ENCODE measurements at regions not wholly inside any gene's neighbourhood (a gene's known extent, or its start where the extent isn't known, plus 50 kb on each side); places are given as distances from the start of the nearest gene placed in this dataset.

GRCh38 chr11:71165771-71166170 is 86.6 kb downstream of the SHANK2 start:
- TF ChIP-seq POLR2AphosphoS5 (IDR thresholded peaks at IDR 0.05) = no peak
- TF ChIP-seq EP300 (IDR thresholded peaks at IDR 0.05; ENCODE audit: low read depth) = no peak
- no peak for TF ChIP-seq POLR2A (IDR thresholded peaks at IDR 0.05)
- no peak for TF ChIP-seq CTCF (IDR thresholded peaks at IDR 0.05)
- Histone ChIP-seq H3K4me1 (no peaks in the 10 kb centered on the region), H3K27me3 (no peaks in the 10 kb centered on the region), H3K27ac (no peak overlapping the region), H3K9me3 (no peaks in the 10 kb centered on the region), H3K36me3 (no peaks in the 10 kb centered on the region), H3K4me3 (no peak overlapping the region)
- 93% methylated on average over 12 of the region's 12 CpGs; no CpG with 5 or more reads in 1 of the 2 donors for WGBS, 2 donors (ENCODE audit: low coverage in 1 of 2)
- in situ Hi-C loops (cut with MboI; ENCODE audit: low pct_ligation_motif_present in 1 of 4, low pct_unique_long_range_greater_than_20kb in 1 of 4, low sequenced_read_pairs in 3 of 4) (no loop called here), intact Hi-C loops (cut with DNase I; ENCODE audit: low total_unique reads) (no loop called here)
- DNase-seq = no peak

- WGBS, 2 donors (ENCODE audit: low coverage in 1 of 2) = 87% methylated on average over 7 of the region's 7 CpGs; no CpG with 5 or more reads in 1 of the 2 donors
- H3K4me1 ChIP-seq = no peaks in the 10 kb centered on the region
- H3K4me3 ChIP-seq = no peak overlapping the region
- H3K27me3 ChIP-seq = no peaks in the 10 kb centered on the region
- DNase-seq = no peak
- no peaks in the 10 kb centered on the region for H3K9me3 ChIP-seq
- TF ChIP-seq CTCF (IDR thresholded peaks at IDR 0.05) (no peak), EP300 (IDR thresholded peaks at IDR 0.05; ENCODE audit: low read depth) (no peak), POLR2A (IDR thresholded peaks at IDR 0.05) (no peak), POLR2AphosphoS5 (IDR thresholded peaks at IDR 0.05) (no peak)
- no peak overlapping the region for H3K27ac ChIP-seq
- intact Hi-C loops (cut with DNase I; ENCODE audit: low total_unique reads) = no loop called here
- in situ Hi-C loops (cut with MboI; ENCODE audit: low pct_ligation_motif_present in 1 of 4, low pct_unique_long_range_greater_than_20kb in 1 of 4, low sequenced_read_pairs in 3 of 4) = no loop called here
- H3K36me3 ChIP-seq = no peaks in the 10 kb centered on the region
These were observed 87.8 kb downstream of the SHANK2 start for GRCh38 chr11:71164621-71165020.

GRCh38 chr11:71164186-71164585 is 88.2 kb downstream of the SHANK2 start:
- H3K4me3 ChIP-seq = no peak overlapping the region
- DNase-seq = no peak
- intact Hi-C loops (cut with DNase I; ENCODE audit: low total_unique reads) = no loop called here

GRCh38 chr11:71163371-71163770 is 89.0 kb downstream of the SHANK2 start:
- in situ Hi-C loops (cut with MboI; ENCODE audit: low pct_ligation_motif_present in 1 of 4, low pct_unique_long_range_greater_than_20kb in 1 of 4, low sequenced_read_pairs in 3 of 4) = no loop called here
- WGBS, 2 donors (ENCODE audit: low coverage in 1 of 2) = 56 to 80% methylated on average over 1 to 3 of the region's 3 CpGs
- Histone ChIP-seq H3K36me3 (no peaks in the 10 kb centered on the region), H3K4me1 (no peaks in the 10 kb centered on the region), H3K27ac (no peak overlapping the region), H3K9me3 (no peaks in the 10 kb centered on the region), H3K4me3 (no peak overlapping the region), H3K27me3 (no peaks in the 10 kb centered on the region)
- DNase-seq = no peak
- no peak for TF ChIP-seq EP300 (IDR thresholded peaks at IDR 0.05; ENCODE audit: low read depth)
- TF ChIP-seq POLR2A (IDR thresholded peaks at IDR 0.05) = no peak
- TF ChIP-seq POLR2AphosphoS5 (IDR thresholded peaks at IDR 0.05) = no peak
- TF ChIP-seq CTCF (IDR thresholded peaks at IDR 0.05) = no peak
- intact Hi-C loops (cut with DNase I; ENCODE audit: low total_unique reads) = no loop called here

More at GRCh38 chr11:71164186-71164585, 88.2 kb downstream of the SHANK2 start:
- in situ Hi-C loops (cut with MboI; ENCODE audit: low pct_ligation_motif_present in 1 of 4, low pct_unique_long_range_greater_than_20kb in 1 of 4, low sequenced_read_pairs in 3 of 4) = no loop called here
- Histone ChIP-seq H3K27me3 (no peaks in the 10 kb centered on the region), H3K27ac (no peak overlapping the region), H3K9me3 (no peaks in the 10 kb centered on the region), H3K36me3 (no peaks in the 10 kb centered on the region), H3K4me1 (no peaks in the 10 kb centered on the region)
- 88% methylated on average over 4 of the region's 4 CpGs; no CpG with 5 or more reads in 1 of the 2 donors for WGBS, 2 donors (ENCODE audit: low coverage in 1 of 2)
- TF ChIP-seq CTCF (IDR thresholded peaks at IDR 0.05) (no peak), EP300 (IDR thresholded peaks at IDR 0.05; ENCODE audit: low read depth) (no peak), POLR2A (IDR thresholded peaks at IDR 0.05) (no peak), POLR2AphosphoS5 (IDR thresholded peaks at IDR 0.05) (no peak)

Data from transverse colon (tissue), 4 donors.